Lower lobe of right lung (tissue), 2 donors: ENCODE measurements at regions not wholly inside any gene's neighbourhood (a gene's known extent, or its start where the extent isn't known, plus 50 kb on each side); places are given as distances from the start of the nearest gene placed in this dataset.

Source experiments
- ATAC-seq, 2 donors: fragments of 200-7000 bp; cut with Tn5 transposase; one replicate each; pipeline ENCODE4 v1.9.1; 2020 to 2022; ENCODE audit warnings: mild to moderate bottlenecking in 2 of 2, moderate library complexity in 2 of 2
- DNase-seq: peaks from one replicate; pipeline ENCODE4 v3.0.0-alpha.2; 2020
- H3K27ac ChIP-seq: fragments of 200-600 bp; one replicate; pipeline ENCODE4 v1.8.0; 2022
- H3K27me3 ChIP-seq: fragments of 200-600 bp; one replicate; pipeline ENCODE4 v1.8.0; 2022; ENCODE audit warnings: low read depth
- H3K36me3 ChIP-seq: fragments of 200-600 bp; one replicate; pipeline ENCODE4 v1.8.0; 2022; ENCODE audit warnings: mild to moderate bottlenecking
- H3K4me1 ChIP-seq: fragments of 200-600 bp; one replicate; pipeline ENCODE4 v1.8.0; 2022
- H3K4me3 ChIP-seq: fragments of 200-600 bp; one replicate; pipeline ENCODE4 v1.8.0; 2022; ENCODE audit warnings: mild to moderate bottlenecking
- H3K9me3 ChIP-seq: fragments of 200-600 bp; one replicate; pipeline ENCODE4 v1.8.0; 2022
- intact Hi-C: fragments of 100-400 bp; cut with DNase I; formaldehyde crosslinking; loops from one replicate; pipeline ENCODE4 v1.11.0; 2022
- TF ChIP-seq, protein P1 (sequence below): fragments of 200-600 bp; IDR thresholded peaks from one replicate; pipeline ENCODE4 v1.8.0; 2022; ENCODE audit warnings: antibody characterized with exemption, mild to moderate bottlenecking
- donor health status: DM: no; HTN: yes; CAD: no; lungs with severe emphysema.

DNA sequence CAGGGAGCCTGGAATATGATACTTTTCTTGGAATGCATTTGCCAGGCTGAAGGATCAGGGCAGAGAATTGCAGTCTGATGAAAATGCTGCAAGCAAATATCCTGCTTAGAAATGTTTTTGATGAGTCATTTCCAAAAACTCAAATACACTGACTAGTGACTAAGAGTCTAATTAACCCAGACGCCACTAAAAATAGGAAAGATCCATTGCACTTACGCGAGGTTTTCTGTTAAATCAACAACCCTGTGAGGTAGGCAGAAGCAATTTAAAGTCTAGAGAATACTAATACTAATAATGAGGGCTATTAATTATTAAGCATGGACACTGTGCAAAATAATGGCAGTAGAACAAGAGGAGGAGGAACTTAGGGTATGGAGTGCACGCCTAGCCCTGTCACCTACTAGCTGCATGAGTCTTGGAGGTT lies 130.1 kb upstream of the DOK5 start:
- no peak for DNase-seq
- intact Hi-C loops = no loop called here
- Histone ChIP-seq H3K27ac (no peak overlapping the region), H3K4me1 (peaks cover 10% of the 10 kb centered on the region), H3K4me3 (no peak overlapping the region), H3K9me3 (no peaks in the 10 kb centered on the region), H3K27me3 (no peaks in the 10 kb centered on the region), H3K36me3 (no peaks in the 10 kb centered on the region)
- peak in 1 of 2 donors; percentile 50 for ATAC-seq
- TF ChIP-seq, protein P1, sequence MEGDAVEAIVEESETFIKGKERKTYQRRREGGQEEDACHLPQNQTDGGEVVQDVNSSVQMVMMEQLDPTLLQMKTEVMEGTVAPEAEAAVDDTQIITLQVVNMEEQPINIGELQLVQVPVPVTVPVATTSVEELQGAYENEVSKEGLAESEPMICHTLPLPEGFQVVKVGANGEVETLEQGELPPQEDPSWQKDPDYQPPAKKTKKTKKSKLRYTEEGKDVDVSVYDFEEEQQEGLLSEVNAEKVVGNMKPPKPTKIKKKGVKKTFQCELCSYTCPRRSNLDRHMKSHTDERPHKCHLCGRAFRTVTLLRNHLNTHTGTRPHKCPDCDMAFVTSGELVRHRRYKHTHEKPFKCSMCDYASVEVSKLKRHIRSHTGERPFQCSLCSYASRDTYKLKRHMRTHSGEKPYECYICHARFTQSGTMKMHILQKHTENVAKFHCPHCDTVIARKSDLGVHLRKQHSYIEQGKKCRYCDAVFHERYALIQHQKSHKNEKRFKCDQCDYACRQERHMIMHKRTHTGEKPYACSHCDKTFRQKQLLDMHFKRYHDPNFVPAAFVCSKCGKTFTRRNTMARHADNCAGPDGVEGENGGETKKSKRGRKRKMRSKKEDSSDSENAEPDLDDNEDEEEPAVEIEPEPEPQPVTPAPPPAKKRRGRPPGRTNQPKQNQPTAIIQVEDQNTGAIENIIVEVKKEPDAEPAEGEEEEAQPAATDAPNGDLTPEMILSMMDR = no peak

GRCh38 chr20:54345821-54346220 lies 129.6 kb upstream of the DOK5 start:
- DNase-seq = no peak
- ATAC-seq = no peak
- Histone ChIP-seq H3K27me3 (no peaks in the 10 kb centered on the region), H3K27ac (no peak overlapping the region), H3K9me3 (no peaks in the 10 kb centered on the region), H3K4me1 (peaks cover 10% of the 10 kb centered on the region), H3K36me3 (no peaks in the 10 kb centered on the region), H3K4me3 (no peak overlapping the region)
- intact Hi-C loops = no loop called here
- TF ChIP-seq, protein P1 = no peak

DNA sequence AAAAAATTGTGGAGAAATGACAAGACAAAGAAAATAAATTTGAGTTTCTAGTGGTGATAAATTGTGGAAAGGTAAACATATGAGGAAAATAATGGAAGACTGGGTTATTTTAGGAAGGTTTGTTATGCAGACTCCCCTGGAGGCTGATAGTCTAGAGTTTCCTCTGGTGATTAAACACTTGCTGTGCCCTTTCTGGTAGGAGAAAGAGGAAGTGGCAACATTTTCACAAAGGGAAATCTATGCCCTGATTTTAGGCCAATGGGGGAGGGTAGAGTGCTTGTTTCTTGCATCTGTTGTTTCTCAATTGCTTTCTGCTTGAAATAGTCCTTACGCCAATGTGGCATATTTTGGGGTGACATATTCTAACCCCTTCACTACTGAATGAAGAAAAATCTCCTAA lies 129.1 kb upstream of the DOK5 start:
- TF ChIP-seq, protein P1 = no peak
- intact Hi-C loops = no loop called here
- ATAC-seq = no peak
- Histone ChIP-seq H3K9me3 (no peaks in the 10 kb centered on the region), H3K4me3 (no peak overlapping the region), H3K4me1 (peaks cover 10% of the 10 kb centered on the region), H3K27ac (no peak overlapping the region), H3K27me3 (no peaks in the 10 kb centered on the region), H3K36me3 (no peaks in the 10 kb centered on the region)
- no peak for DNase-seq

DNA sequence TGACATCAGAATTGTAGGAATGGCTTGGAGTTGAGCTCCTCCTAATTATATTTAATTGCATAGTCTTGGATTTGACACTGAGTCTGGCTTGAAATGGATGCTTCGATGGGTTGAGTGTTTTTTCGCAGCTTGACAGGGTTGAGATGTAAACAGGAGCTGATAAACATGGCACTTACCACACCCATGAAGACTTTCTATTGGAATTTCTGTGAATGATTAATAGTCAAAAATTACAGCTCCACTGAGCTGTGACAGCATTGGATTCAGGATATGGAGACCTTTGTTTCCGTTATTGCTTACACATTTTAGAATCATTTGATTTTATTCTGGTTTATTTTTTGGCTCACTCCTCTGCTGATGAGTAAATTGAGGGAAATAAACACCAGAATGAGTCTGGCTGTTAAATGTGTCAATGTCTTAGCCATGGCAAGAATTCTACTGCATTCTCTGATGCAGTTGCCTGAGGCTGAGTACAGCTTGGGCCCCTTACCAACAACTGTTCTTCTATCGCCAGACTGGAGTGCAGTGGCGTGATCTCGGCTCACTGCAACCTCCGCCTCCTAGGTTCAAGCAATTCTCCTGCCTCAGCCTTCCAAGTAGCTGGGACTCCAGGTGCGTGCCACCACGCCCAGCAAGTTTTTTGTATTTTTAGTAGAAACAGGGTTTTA lies 128.1 kb upstream of the DOK5 start:
- TF ChIP-seq, protein P1 = no peak
- Histone ChIP-seq H3K4me1 (peaks cover 10% of the 10 kb centered on the region), H3K4me3 (no peak overlapping the region), H3K27ac (no peak overlapping the region), H3K36me3 (no peaks in the 10 kb centered on the region), H3K9me3 (no peaks in the 10 kb centered on the region), H3K27me3 (no peaks in the 10 kb centered on the region)
- intact Hi-C loops = no loop called here
- no peak for ATAC-seq
- DNase-seq = no peak

- Histone ChIP-seq H3K36me3 (no peaks in the 10 kb centered on the region), H3K27ac (no peak overlapping the region), H3K4me1 (peaks cover 3% of the 10 kb centered on the region), H3K4me3 (no peak overlapping the region), H3K27me3 (no peaks in the 10 kb centered on the region), H3K9me3 (no peaks in the 10 kb centered on the region)
- DNase-seq = no peak
- intact Hi-C loops = no loop called here
- peak; percentile 56 to 59 for ATAC-seq
- TF ChIP-seq, protein P1 = no peak
Measured at GRCh38 chr20:54350415-54350814, 125.0 kb upstream of the DOK5 start.
